Peyer's patch (tissue), 4 donors: ENCODE measurements at regions not wholly inside any gene's neighbourhood (a gene's known extent, or its start where the extent isn't known, plus 50 kb on each side); places are given as distances from the start of the nearest gene placed in this dataset.

Source experiments
- POLR2A ChIP-seq, 2 donors: fragments of 450-650 bp; IDR thresholded peaks; one replicate each; pipeline ENCODE4 v1.5.1; 2017; ENCODE audit warnings: antibody characterized with exemption in 2 of 2, mild to moderate bottlenecking in 2 of 2, moderate library complexity in 2 of 2
- TF ChIP-seq, protein P1 (sequence below), 6 experiments: fragments of 450-650 bp in 4 of 6; fragments of 200-600 bp in 2 of 6; sonication (generic) in 1 of 6; IDR thresholded peaks; one replicate each; pipeline ENCODE4 v1.5.1; 2017 to 2019; ENCODE audit warnings: antibody characterized with exemption in 6 of 6, mild to moderate bottlenecking in 3 of 6, moderate library complexity in 1 of 6

GRCh38 chr16:10325783-10326543, 59.9 kb upstream of the ATF7IP2 start:
- TF ChIP-seq, protein P1, sequence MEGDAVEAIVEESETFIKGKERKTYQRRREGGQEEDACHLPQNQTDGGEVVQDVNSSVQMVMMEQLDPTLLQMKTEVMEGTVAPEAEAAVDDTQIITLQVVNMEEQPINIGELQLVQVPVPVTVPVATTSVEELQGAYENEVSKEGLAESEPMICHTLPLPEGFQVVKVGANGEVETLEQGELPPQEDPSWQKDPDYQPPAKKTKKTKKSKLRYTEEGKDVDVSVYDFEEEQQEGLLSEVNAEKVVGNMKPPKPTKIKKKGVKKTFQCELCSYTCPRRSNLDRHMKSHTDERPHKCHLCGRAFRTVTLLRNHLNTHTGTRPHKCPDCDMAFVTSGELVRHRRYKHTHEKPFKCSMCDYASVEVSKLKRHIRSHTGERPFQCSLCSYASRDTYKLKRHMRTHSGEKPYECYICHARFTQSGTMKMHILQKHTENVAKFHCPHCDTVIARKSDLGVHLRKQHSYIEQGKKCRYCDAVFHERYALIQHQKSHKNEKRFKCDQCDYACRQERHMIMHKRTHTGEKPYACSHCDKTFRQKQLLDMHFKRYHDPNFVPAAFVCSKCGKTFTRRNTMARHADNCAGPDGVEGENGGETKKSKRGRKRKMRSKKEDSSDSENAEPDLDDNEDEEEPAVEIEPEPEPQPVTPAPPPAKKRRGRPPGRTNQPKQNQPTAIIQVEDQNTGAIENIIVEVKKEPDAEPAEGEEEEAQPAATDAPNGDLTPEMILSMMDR (IDR thresholded peaks at IDR 0.05) = no peak
- TF ChIP-seq POLR2A (IDR thresholded peaks at IDR 0.05) = no peak
